BJ (cell line): ENCODE measurements at regions not wholly inside any gene's neighbourhood (a gene's known extent, or its start where the extent isn't known, plus 50 kb on each side); places are given as distances from the start of the nearest gene placed in this dataset.
"Not testable (repeated sequence)": the region's sequence is repeated elsewhere in the genome, so short reads cannot be mapped to it uniquely, and the experiment has no call there.

ENCODE experiments used
- CTCF ChIA-PET: fragments of 350-600 bp; formaldehyde crosslinking; extraction: SDS; loops from one replicate; lab custom pipeline; 2021; ENCODE audit warnings: antibody characterized with exemption, inconsistent platforms; lab: Yijun Ruan, JAX
- POLR2A ChIA-PET: fragments of 300-600 bp; sonication (Branson Sonifier 250); formaldehyde crosslinking; extraction: SDS; loops from one replicate; lab custom pipeline; 2021; ENCODE audit warnings: antibody characterized with exemption; lab: Charles Lee
- DNase-seq: peaks from one replicate; pipeline ENCODE4 v3.0.0-alpha.2; 2011; ENCODE audit warnings: low read depth
- H3K27me3 ChIP-seq: 2 replicates; pipeline ENCODE4 v1.6.0; 2011; ENCODE audit warnings: low read length; ENCODE audit not compliant: control insufficient read depth, insufficient read depth
- H3K36me3 ChIP-seq: 2 replicates; pipeline ENCODE4 v1.5.1; 2011; ENCODE audit warnings: low read length; ENCODE audit not compliant: control insufficient read depth, insufficient read depth
- H3K4me3 ChIP-seq: 2 replicates; pipeline ENCODE4 v1.5.1; 2011; ENCODE audit warnings: low read depth, mild to moderate bottlenecking, control low read depth, low read length
- TF ChIP-seq, protein P1 (sequence below): IDR thresholded peaks from 2 replicates; pipeline ENCODE4 v1.5.1; 2011; ENCODE audit warnings: low read depth, mild to moderate bottlenecking, control low read depth, inconsistent platforms, low read length, moderate library complexity; ENCODE audit not compliant: insufficient read depth

DNA sequence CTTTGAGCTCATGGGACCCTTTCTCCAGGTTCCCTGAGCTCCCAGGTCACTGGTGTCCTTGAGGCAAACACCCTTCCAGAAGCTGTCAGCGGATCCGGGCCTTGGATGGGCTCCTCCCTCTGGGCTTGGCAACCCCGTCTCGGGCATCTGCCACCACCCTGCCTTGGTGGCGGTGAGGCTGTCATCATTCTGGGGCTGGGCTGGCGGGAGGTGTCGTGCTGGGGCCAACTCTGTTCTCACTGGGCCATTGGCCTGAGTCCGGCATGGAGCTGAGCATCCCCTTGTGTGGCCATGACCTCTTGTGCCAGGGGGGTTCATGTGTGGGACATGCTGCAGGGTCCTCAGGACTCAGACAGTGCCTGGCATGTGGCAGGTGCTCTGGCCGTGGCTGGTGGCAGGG is 197.6 kb downstream of the LAT start:
- TF ChIP-seq, protein P1, sequence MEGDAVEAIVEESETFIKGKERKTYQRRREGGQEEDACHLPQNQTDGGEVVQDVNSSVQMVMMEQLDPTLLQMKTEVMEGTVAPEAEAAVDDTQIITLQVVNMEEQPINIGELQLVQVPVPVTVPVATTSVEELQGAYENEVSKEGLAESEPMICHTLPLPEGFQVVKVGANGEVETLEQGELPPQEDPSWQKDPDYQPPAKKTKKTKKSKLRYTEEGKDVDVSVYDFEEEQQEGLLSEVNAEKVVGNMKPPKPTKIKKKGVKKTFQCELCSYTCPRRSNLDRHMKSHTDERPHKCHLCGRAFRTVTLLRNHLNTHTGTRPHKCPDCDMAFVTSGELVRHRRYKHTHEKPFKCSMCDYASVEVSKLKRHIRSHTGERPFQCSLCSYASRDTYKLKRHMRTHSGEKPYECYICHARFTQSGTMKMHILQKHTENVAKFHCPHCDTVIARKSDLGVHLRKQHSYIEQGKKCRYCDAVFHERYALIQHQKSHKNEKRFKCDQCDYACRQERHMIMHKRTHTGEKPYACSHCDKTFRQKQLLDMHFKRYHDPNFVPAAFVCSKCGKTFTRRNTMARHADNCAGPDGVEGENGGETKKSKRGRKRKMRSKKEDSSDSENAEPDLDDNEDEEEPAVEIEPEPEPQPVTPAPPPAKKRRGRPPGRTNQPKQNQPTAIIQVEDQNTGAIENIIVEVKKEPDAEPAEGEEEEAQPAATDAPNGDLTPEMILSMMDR = no peak
- H3K27me3 ChIP-seq = no peaks in the 10 kb centered on the region
- CTCF ChIA-PET = no interaction called here

DNA sequence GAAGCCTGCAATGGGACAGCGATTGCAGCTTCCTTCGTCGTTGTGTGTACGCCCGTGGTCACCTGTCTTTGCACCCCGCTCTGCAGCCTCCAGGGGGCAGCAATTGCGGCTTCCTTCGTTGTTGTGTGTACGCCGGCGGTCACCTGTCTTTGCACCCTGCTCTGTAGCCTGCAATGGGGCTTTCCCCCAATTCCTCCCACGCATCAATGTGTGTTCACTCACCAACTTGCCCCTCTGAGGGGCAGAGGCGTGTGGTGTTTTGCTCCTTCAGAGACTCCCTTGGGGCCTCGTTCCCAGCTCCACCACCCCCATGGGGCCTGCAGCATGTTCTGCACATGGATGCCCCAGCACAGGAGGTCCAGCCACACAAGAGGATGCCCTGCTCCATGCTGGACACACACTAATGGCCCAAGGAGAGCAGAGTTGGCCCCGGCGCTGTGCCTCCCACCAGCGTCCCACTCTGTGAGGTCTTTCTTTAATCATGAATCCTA is 197.1 kb downstream of the LAT start:
- H3K27me3 ChIP-seq, CTCF ChIA-PET, H3K36me3 ChIP-seq, DNase-seq, H3K4me3 ChIP-seq, POLR2A ChIA-PET: not testable (repeated sequence)

More for the DNA sequence above, 197.6 kb downstream of the LAT start:
- POLR2A ChIA-PET = no interaction called here
- DNase-seq = no peak
- Histone ChIP-seq H3K4me3 (no peak overlapping the region), H3K36me3 (no peaks in the 10 kb centered on the region)

DNA sequence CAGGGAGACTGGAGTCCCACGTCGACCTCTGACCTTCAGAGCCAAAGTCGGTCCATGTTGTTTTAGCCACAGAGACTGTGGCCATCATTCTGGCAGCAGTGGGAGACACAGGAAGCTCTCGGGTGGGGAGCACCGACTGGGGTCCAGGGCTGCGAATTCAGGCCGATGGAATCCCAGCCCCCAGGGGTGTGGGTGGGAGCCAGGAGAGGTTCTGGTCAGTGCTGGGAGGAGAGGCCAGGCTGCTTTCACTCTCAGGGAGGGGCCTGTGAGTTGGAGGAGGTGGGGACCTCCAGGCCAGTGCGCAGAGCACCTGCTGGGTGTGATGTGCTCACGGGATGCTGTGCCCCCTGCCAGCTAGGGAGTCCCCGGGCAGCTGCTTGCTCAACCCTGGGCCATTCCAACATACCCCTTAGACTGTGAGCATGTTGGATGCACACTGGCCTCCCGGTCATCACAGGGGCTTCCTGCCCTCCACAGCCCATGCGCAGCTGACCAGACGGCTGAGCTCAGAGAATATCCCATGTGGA is 196.5 kb downstream of the LAT start:
- H3K27me3 ChIP-seq, H3K4me3 ChIP-seq, H3K36me3 ChIP-seq, DNase-seq, POLR2A ChIA-PET, CTCF ChIA-PET: not testable (repeated sequence)

DNA sequence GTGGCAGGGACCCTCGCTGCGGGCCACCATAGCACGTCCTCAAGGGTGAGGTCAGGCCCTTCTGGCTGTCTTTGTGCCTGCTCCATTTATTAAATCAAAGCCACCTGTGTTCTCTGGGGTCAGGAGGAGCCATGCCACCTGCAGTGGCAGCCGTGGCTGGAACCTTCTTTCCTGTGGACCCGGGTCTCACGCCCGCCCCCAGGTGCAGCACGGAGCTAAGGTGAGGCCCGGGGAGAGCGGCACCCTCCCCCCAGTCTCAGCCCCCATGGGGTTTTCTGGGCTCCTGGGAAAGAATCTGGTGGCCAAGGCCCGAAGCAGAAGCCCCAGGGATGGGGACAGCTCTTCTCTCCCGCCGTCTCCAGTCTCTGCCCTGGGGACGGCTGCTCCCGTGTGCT is 195.4 kb downstream of the LAT start:
- DNase-seq, H3K4me3 ChIP-seq, POLR2A ChIA-PET, CTCF ChIA-PET, H3K27me3 ChIP-seq, H3K36me3 ChIP-seq: not testable (repeated sequence)

DNA sequence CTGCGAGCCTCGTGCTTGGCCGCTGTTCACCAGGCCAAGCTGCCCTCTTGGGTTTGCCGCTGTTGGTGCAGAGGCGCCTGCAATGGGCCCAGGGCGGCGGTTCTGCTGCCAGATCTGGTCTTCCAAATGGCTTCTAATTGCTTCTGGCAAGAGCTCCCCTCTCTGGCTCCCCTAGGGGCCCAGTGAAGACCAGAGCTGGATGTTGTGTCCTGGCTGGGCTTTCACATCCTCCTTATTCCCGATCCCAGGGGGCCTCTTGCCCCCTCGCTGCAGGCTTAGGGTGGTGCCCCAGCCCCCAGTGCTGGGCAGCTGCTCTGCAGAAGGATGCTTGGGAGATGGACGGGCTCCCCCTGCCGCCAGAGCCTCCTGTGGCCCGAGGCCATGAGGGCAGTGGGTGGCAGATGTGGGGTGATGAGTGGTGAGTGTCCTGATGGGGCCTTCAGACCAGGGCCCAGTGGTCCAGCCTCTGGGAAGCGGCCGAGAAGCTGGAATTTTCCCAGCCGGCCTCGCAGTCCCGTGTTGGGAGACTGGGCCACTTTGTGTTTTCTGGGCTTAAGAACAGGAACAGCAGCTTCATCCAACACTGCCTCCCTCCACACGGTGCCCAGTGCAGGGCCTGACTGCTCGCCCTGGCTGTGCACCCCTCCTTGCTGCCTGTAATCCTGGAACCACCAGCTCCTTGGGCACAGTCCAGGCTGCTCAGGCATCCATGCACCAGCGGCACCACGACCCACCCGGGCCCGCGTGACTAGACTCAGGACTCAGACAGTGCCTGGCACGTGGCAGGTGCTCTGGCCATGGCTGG is 194.8 kb downstream of the LAT start:
- CTCF ChIA-PET = interaction anchor here (0.7 to 1.4 kb wide), 3 partner anchors 9 to 14 kb away, joined by 3 to 4 read pairs (median 3); no protein-coding TSS in a partner anchor
- DNase-seq, H3K27me3 ChIP-seq, H3K4me3 ChIP-seq, POLR2A ChIA-PET, H3K36me3 ChIP-seq: not testable (repeated sequence)
- TF ChIP-seq, protein P1 = peak; percentile 36

DNA sequence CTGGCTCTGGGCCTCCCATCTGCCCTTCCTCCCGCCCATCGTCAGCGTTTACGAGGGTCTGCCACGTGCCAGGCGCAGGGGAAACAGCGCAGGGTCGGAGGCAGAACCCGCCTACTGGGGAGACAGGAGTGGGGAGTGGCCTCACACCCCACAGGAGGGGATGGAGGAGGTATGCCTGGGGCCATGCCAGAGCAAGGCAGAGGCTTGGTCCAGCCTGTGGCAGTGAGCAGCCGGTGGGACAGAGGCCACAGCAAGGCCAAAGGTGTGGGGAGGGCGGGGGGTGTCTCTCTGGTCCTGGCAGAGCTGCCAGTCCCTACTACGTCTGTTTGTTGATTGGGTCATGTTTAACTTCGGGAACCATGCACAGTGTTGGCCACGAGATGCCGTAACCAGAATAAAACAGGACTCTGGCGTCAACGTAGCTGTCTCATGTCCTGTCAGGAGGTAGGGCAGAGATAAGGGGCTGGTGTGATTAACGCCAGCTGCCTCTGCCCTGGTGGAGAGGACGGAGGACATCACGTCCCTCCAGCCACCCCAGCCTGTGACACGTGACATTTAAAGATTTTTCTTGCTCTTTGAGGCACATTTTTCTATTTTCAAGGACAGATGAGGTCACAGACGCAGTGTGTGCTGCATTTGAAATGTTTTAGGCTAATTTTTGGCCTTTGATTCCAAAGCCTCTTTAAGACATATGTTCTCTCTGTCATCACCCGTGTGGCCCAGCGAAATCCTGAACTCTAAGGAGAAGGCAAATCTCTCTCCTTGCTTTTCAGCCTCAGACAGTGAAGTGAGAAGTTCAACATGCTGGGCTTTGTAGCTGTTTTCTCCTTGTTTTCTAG is 193.3 kb downstream of the LAT start:
- POLR2A ChIA-PET, H3K4me3 ChIP-seq, H3K36me3 ChIP-seq, H3K27me3 ChIP-seq, DNase-seq: not testable (repeated sequence)
- CTCF ChIA-PET = interaction anchor here (1.4 kb wide), 1 partner anchor 7 kb away, joined by 4 read pairs; no protein-coding TSS in a partner anchor

DNA sequence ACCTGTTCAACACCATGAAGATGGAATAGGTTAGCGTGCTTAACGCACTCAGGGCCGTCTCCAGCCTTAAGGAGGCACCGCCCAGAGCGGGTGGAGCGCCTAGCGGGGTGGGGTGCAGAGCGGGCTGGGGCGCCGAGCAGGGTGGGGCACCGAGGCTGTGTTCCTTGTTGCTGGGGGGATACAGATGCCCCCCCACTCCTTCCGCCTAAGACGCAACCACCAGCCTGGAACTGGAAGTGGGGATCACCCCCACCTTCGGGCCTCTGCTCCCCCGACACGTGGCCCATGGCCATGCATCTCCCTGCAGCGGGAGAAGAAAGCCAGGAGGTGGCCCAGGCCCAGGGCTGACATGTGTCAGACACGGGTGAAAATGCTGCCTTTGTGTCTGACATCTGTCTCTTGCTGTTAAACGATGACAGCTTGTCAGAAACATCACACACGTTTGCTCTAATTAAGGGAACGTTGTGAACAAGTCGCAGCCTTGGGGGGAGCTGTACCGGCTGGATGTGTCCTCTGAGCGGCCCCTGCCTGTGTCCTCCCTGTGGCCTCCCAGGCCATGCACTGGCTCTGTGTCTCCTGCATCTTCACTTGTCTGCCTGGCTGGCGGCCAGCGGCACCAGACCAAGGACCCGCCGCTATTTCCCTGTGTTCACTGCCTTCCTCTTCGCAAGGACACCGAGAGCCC is 192.5 kb downstream of the LAT start:
- POLR2A ChIA-PET, H3K4me3 ChIP-seq, DNase-seq, CTCF ChIA-PET, H3K36me3 ChIP-seq, H3K27me3 ChIP-seq: not testable (repeated sequence)

DNA sequence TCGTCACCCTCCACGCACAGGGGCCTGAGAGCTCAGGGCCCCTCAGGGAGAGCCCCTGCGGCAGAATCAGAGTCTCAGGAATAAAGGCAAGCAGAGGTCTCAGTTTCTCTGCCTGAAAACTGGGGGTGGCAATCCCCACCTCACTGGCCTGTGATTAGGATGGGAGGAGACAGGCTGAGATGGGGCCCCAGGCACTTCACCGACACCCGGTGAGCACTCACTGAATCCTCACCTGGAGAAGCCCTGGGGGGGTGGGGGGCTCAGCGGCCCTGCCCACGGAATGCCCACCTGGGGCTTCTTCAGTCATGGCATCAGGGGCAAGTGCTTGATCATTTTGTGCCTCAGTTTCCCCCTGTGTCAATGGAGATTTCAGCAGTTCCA is 192.0 kb downstream of the LAT start:
- POLR2A ChIA-PET, CTCF ChIA-PET, DNase-seq, H3K4me3 ChIP-seq, H3K36me3 ChIP-seq, H3K27me3 ChIP-seq: not testable (repeated sequence)

DNA sequence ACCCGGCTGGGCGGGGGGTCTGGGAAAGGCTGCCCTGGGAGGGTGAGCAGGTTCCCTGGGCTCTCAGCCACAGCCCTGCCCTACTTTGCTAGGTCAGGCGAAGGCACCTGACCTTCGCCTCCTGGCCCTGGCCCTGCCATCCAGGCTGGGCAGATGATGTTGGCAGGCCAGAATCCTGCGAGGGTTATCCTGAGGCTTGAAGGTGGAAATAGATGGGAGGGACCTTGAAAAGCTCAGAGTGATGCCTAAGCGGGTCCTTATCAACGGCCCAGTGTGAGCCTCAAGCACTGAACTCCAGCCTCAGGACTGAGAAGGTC is 191.3 kb downstream of the LAT start:
- H3K4me3 ChIP-seq, CTCF ChIA-PET, H3K36me3 ChIP-seq, DNase-seq, H3K27me3 ChIP-seq, POLR2A ChIA-PET: not testable (repeated sequence)

DNA sequence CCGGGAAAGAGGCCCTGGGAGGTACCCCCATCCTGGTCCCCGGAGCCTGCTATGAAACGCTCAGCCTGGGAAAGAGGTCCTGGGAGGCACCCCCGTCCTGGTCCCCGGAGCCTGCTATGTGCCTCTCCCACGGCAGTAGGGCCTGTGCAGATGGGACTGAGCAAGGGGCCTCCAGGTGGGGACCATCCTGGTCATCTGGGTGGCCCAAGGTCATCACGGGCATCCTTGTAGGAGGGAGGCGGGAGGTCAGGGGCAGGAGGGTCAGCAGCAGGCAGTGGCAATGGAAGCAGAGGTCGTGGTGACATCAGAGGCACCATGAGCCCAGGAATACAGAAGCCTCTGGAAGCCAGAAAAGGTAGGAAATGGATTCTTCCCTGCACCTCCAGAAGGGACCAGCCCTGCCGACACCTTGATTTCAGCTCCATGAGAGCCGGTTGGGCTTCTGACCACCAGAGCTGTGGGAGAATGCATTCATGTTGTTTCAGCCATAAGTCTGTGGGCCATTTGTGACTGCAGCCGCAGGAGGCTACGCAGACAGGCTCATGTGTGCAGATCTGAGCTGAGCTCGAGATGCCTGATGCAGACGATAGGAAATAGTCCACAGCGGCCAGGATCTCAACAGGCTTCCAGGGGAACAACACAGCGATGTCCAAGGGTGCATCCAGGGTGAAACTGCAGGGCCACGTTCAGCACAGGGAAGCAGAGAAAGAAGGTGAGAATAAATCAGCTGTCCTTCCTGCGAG is 190.7 kb downstream of the LAT start:
- H3K4me3 ChIP-seq, H3K27me3 ChIP-seq, CTCF ChIA-PET, POLR2A ChIA-PET, H3K36me3 ChIP-seq, DNase-seq: not testable (repeated sequence)
